Ectodermal cell (in vitro differentiated cells): ENCODE measurements at regions not wholly inside any gene's neighbourhood (a gene's known extent, or its start where the extent isn't known, plus 50 kb on each side); places are given as distances from the start of the nearest gene placed in this dataset.

Source experiments
- H3K27ac ChIP-seq: 2 replicates; pipeline ENCODE4 v1.7.0; 2013; ENCODE audit warnings: mild to moderate bottlenecking, low read depth, low read length; ENCODE audit not compliant: insufficient read depth, poor library complexity, severe bottlenecking
- H3K27me3 ChIP-seq: 2 replicates; pipeline ENCODE4 v1.7.0; 2013; ENCODE audit warnings: mild to moderate bottlenecking, low read length; ENCODE audit not compliant: insufficient read depth, control insufficient read depth, poor library complexity, severe bottlenecking
- H3K36me3 ChIP-seq: one replicate; pipeline ENCODE4 v1.7.0; 2013; ENCODE audit warnings: low read length; ENCODE audit not compliant: control insufficient read depth, insufficient read depth
- H3K4me1 ChIP-seq: one replicate; pipeline ENCODE4 v1.7.0; 2013; ENCODE audit warnings: low read length; ENCODE audit not compliant: control insufficient read depth, insufficient read depth
- H3K4me3 ChIP-seq: 2 replicates; pipeline ENCODE4 v1.7.0; 2013; ENCODE audit warnings: low read depth, low read length, control low read depth; ENCODE audit not compliant: insufficient read depth
- H3K9me3 ChIP-seq: 2 replicates; pipeline ENCODE4 v1.7.0; 2013; ENCODE audit warnings: mild to moderate bottlenecking, low read length, moderate library complexity; ENCODE audit not compliant: control insufficient read depth
- WGBS, 2 experiments: methylation state at CpG; one replicate each; pipeline ENCODE4 v1.1.7; 2013; ENCODE audit warnings: missing lambda C conversion rate in 2 of 2; 5-methylcytosine and 5-hydroxymethylcytosine counted together

DNA sequence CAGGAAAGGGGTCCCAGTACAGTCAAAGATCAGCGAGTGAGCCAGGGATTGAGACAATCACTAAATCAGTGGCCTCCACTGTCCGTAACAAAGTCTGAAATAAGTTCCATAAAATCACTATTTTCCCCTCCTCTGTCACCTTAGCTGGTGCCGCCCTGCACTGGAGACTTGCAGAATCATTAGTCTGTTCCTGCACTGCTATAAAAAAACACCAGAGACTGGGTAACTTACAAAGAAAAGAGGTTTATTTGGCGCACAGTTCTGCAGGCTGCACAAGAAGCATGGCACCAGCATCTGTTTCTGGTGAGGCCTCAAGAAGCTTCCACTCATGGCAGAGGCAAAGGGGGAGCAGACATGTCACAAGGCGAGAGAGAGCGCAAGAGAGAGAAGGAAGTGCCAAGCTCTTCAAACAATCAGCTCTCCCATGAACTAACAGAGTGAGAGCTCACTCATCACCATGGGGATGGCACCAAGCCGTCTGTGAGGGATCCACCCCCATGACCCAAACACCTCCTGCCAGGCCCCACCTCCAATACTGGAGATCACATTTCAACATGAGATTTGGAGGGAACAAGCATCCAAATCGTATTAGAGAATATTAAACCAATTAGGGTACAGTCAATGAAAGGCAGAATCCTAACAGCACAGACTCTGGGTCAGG, 129.8 kb upstream of the TIAM1 start:
- Histone ChIP-seq H3K9me3 (no peaks in the 10 kb centered on the region), H3K4me3 (no peak overlapping the region), H3K36me3 (no peaks in the 10 kb centered on the region), H3K4me1 (peaks cover 9% of the 10 kb centered on the region), H3K27ac (no peak overlapping the region), H3K27me3 (no peaks in the 10 kb centered on the region)
- WGBS, 2 experiments, result 87 to 91% methylated on average over 8 of the region's 8 CpGs

DNA sequence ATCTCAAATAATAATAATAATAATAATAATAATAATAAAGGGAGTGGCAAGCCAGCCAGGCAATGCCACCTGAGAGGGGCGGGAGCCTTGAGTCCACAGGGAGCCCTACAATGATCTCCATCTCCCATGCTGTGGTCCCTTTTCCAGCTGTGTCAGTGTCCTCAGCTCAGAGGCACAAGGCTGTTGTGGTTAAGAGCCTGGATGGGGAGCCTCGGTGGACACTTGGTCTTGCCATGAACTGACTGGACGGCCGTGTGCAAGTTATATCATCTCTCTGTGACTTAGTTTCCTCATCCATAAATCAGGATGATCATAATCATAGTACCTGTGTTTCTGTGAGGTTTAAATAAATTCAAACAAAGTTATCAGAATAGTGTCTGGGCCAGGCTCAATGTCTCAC, 127.8 kb upstream of the TIAM1 start:
- no peaks in the 10 kb centered on the region for H3K9me3 ChIP-seq
- H3K4me1 ChIP-seq, result peaks cover 6% of the 10 kb centered on the region
- 88 to 91% methylated on average over 4 of the region's 4 CpGs for WGBS, 2 experiments
- H3K27me3 ChIP-seq, result no peaks in the 10 kb centered on the region
- H3K4me3 ChIP-seq, result no peak overlapping the region
- no peak overlapping the region for H3K27ac ChIP-seq
- H3K36me3 ChIP-seq, result no peaks in the 10 kb centered on the region

DNA sequence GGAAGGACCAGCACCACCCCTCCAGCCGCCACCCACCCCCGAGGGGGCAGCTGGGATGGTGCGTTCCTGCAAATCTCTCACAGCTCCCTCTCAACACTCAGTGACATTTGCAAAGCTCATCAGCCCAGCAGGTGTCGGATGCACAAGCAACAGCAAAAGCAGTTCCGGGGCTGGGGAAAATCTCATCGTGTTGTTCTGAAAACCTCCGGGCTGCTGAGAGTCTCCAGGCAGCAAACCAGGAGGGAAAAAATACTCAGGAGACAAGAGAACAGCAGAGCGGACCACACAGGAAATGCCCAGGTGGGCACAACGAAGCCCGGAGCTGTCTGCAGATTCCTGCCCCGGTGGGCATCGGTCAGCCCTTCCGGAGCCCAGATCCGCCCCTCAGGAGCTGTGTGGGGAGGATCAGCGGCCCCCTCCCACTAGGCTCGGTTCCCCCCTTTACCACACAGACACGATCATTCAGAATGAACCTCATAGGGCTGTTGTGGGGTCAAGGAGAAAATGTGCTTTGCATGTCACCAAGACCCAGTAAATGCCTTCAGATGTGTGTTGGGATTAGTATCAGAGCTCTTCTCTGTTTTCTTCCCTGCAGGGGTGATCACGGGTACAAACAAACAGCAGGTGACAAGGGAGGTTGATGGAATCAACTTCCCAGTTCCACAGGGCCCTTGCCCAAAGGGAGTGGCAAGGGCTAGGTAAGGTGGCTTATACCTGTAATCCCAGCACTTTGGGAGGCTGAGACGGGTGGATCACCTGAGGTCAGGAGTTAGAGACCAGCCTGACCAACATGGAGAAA, 127.0 kb upstream of the TIAM1 start:
- Histone ChIP-seq H3K36me3 (no peaks in the 10 kb centered on the region), H3K9me3 (no peaks in the 10 kb centered on the region), H3K4me1 (peaks cover 6% of the 10 kb centered on the region), H3K4me3 (no peak overlapping the region), H3K27ac (peak overlapping the region; percentile 33), H3K27me3 (no peaks in the 10 kb centered on the region)
- 28 to 29% methylated on average over 19 of the region's 19 CpGs for WGBS, 2 experiments

DNA sequence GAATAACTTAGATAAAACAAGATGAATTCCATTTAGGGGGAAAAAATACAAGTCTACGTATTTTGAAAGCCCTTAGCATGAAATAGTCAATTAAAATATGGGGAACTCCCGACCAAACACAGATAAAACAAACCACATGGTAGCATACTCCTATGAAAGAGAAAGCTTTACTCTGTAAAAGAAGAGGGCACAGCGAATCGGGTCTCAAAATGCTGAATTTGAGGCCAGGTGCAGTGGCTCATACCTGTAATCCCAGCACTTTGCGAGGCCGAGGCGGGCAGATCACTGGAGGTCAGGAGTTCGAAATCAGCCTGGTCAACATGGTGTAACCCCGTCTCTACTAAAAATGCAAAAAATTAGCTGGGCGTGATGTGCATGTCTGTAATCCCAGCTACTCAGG, 116.9 kb upstream of the TIAM1 start:
- Histone ChIP-seq H3K4me3 (no peak overlapping the region), H3K27me3 (no peaks in the 10 kb centered on the region), H3K4me1 (no peaks in the 10 kb centered on the region), H3K36me3 (no peaks in the 10 kb centered on the region), H3K27ac (no peak overlapping the region), H3K9me3 (no peaks in the 10 kb centered on the region)
- 90 to 91% methylated on average over 9 to 10 of the region's 10 CpGs for WGBS, 2 experiments

DNA sequence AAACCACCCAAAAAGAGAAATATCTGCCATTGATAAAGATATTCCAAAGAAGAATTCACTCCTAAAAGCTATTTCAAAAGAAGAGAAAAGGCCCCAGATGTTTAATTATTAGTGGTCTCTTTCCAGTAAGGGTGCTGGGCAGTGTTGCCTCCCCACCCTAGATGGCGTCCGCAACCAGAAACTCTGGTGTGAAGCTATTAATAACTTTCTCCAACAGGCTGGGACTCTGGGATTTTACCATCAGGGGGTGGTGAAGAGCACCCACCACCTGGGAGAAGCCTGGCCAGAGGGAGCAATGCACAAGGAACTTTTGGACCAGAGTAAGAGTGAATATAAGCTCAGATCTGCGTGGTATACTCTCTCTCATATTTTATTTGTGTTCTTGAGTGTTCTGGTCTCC, 115.4 kb upstream of the TIAM1 start:
- no peak overlapping the region for H3K4me3 ChIP-seq
- H3K4me1 ChIP-seq, result no peaks in the 10 kb centered on the region
- whole genome bisulfite sequencing, 2 experiments, result 87 to 92% methylated on average over 3 of the region's 3 CpGs
- H3K27me3 ChIP-seq, result no peaks in the 10 kb centered on the region
- H3K36me3 ChIP-seq, result no peaks in the 10 kb centered on the region
- no peaks in the 10 kb centered on the region for H3K9me3 ChIP-seq
- no peak overlapping the region for H3K27ac ChIP-seq

DNA sequence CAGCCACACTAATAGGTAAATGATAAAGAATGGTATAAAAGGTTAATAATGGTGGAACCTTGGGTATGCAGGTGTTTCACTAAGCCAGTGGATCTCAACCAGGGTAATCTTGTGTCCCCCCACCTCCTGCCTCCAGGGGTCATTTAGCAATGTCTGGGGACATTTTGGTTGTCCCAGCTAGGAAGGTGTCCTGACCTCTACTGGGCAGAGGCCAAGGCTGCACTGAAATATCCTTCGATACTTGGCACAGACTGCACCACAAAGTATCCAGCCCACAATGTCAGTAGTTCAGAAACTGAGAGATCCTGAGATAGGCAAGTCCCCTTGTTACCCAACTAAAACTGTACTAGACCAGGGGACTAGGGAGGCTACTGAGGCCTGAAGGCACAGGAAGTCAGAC, 113.6 kb upstream of the TIAM1 start:
- 93 to 94% methylated on average over 1 of the region's 1 CpG for WGBS, 2 experiments

DNA sequence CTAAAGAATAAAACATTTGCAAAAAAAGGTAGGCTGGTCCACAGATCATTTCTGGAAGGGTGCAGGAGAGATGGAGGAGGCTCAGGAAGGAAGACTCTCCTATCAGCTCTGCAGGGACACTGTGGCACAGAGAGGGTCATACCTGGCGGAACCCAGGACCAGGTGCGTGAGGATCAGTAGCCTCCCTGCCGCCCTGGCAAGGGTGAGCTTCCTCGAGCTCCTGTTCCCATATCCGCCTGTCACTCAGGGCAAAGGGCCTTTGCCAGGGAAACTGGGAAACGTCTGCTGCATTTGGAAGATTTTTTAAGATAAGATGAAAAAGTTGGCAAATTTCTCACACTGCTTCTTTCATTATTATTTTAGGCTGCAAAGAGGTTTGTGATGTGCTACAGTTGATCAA, 112.1 kb upstream of the TIAM1 start:
- WGBS, 2 experiments, result 94 to 98% methylated on average over 6 of the region's 6 CpGs
- no peaks in the 10 kb centered on the region for H3K36me3 ChIP-seq
- no peaks in the 10 kb centered on the region for H3K4me1 ChIP-seq
- no peak overlapping the region for H3K4me3 ChIP-seq
- H3K27me3 ChIP-seq, result no peaks in the 10 kb centered on the region
- H3K27ac ChIP-seq, result no peak overlapping the region
- H3K9me3 ChIP-seq, result no peaks in the 10 kb centered on the region

More for the DNA sequence above, 113.6 kb upstream of the TIAM1 start:
- Histone ChIP-seq H3K4me1 (no peaks in the 10 kb centered on the region), H3K9me3 (no peaks in the 10 kb centered on the region), H3K27me3 (no peaks in the 10 kb centered on the region), H3K4me3 (no peak overlapping the region), H3K36me3 (no peaks in the 10 kb centered on the region), H3K27ac (no peak overlapping the region)

DNA sequence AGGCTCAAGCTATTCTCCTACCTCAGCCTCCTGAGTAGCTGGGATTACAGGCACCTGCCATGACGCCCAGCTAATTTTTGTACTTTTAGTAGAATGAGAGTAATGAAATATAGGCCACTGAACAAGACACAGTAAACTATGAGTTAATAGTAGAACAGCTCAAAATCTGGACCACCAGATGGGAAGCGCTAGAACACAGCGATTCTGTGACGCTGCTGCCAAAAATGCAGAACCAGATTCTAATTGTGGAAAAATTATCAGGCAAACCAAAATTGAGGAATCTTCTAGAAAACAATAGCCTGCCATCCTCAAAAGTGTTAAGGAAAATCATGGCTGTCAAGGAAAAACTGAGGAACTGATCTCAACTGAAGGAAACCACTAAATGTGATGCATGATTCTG, 111.4 kb upstream of the TIAM1 start:
- H3K4me1 ChIP-seq, result peaks cover 2% of the 10 kb centered on the region
- H3K4me3 ChIP-seq, result no peak overlapping the region
- no peak overlapping the region for H3K27ac ChIP-seq
- no peaks in the 10 kb centered on the region for H3K27me3 ChIP-seq
- 94 to 97% methylated on average over 4 of the region's 4 CpGs for WGBS, 2 experiments
- no peaks in the 10 kb centered on the region for H3K36me3 ChIP-seq
- no peaks in the 10 kb centered on the region for H3K9me3 ChIP-seq

DNA sequence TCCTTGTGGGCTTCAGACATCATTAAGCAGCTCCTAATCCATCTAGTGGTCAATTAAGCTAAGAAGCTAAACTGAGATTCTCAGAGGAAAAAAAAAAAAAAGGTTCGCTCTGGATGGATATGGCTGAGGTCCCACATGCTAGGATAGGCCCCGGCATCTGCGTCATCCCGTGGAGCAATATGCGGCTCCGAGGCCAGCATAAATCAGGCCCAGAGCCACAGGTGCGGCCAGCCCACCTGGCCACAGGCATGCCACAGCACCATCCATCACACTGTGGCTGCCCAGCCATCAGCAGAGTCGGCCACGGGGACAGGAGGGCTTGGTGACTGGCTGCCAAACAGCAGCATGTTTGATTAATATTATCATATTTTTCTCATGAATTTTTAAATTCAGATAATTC, 106.9 kb upstream of the TIAM1 start:
- H3K27ac ChIP-seq, result no peak overlapping the region
- 90 to 95% methylated on average over 9 of the region's 9 CpGs for WGBS, 2 experiments
- no peaks in the 10 kb centered on the region for H3K36me3 ChIP-seq
- H3K4me3 ChIP-seq, result no peak overlapping the region
- peaks cover 12% of the 10 kb centered on the region for H3K4me1 ChIP-seq
- no peaks in the 10 kb centered on the region for H3K27me3 ChIP-seq
- no peaks in the 10 kb centered on the region for H3K9me3 ChIP-seq

DNA sequence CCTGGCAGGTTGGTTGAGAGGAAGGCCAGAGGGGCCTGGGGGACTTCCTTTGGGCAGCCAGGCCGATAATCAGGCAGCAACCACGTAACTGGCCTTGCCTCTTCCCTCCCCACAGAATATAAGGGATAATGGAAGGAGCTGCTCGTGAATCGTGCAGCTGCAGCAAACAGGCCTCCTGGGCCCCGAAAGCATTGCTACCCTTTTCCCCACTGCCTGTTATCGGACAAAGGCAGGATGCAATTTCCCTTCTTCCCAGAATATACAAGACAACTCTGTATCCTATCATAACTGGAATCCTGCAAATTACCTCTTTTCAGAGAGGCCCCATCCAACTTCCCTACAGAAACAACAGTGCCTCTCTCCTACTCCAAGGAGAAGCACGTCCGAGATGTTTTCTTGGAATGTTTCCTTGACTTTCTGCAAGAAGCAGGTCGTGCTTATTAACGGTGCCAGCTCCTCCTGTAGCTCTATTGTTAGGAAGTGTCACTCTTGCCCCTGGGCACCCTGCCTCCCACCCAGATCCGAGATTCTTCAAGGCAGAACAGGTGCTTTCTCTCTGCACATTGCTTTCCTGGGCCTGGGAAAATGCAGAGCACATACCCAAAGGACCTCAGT, 106.0 kb upstream of the TIAM1 start:
- no peaks in the 10 kb centered on the region for H3K36me3 ChIP-seq
- 79 to 87% methylated on average over 11 of the region's 11 CpGs for WGBS, 2 experiments
- no peak overlapping the region for H3K4me3 ChIP-seq
- H3K9me3 ChIP-seq, result no peaks in the 10 kb centered on the region
- no peaks in the 10 kb centered on the region for H3K27me3 ChIP-seq
- no peak overlapping the region for H3K27ac ChIP-seq
- peaks cover 12% of the 10 kb centered on the region for H3K4me1 ChIP-seq
